ENCODE measurements at regions not wholly inside any gene's neighbourhood (a gene's known extent, or its start where the extent isn't known, plus 50 kb on each side); places are given as distances from the start of the nearest gene placed in this dataset.
A peak's percentile ranks its signal among the peaks of the same experiment; 100 is the strongest.

GRCh38 chr5:173819521-173819920 is 68.6 kb upstream of the CPEB4 start:
- Histone ChIP-seq H3K27ac (ENCODE audit: low read depth, low read length) (no peak overlapping the region), H3K9me3 (ENCODE audit: control insufficient read depth, insufficient read depth, low read length) (peaks cover 3% of the 10 kb centered on the region; the same call in 1 of the 2 replicates), H3K4me3 (ENCODE audit: low read depth, low read length) (no peak overlapping the region), H3K27me3 (ENCODE audit: control insufficient read depth, insufficient read depth, low read length) (no peaks in the 10 kb centered on the region)
- DNase-seq (ENCODE audit: low read depth, low spot score) = no peak
- ChIA-PET POLR2A (no interaction called here), CTCF (no interaction called here)
- no peak for TF ChIP-seq CTCF (IDR thresholded peaks at IDR 0.05; ENCODE audit: low read depth, low read length)

- Histone ChIP-seq H3K27ac (ENCODE audit: low read depth, low read length) (no peak overlapping the region), H3K9me3 (ENCODE audit: control insufficient read depth, insufficient read depth, low read length) (peaks cover 3% of the 10 kb centered on the region), H3K4me3 (ENCODE audit: low read depth, low read length) (no peak overlapping the region), H3K27me3 (ENCODE audit: control insufficient read depth, insufficient read depth, low read length) (no peaks in the 10 kb centered on the region)
- POLR2A ChIA-PET = interaction anchor here (0.8 to 1.6 kb wide), 2 partner anchors 42 to 59 kb away, joined by 3 to 4 read pairs; no protein-coding TSS in a partner anchor
- CTCF ChIA-PET = no interaction called here
- no peak for TF ChIP-seq CTCF (IDR thresholded peaks at IDR 0.05; ENCODE audit: low read depth, low read length)
- no peak for DNase-seq (ENCODE audit: low read depth, low spot score)
These were observed 64.9 kb upstream of the CPEB4 start for GRCh38 chr5:173823274-173823644.

GRCh38 chr5:173823721-173824567 is 64.2 kb upstream of the CPEB4 start:
- peaks cover 3% of the 10 kb centered on the region for H3K9me3 ChIP-seq (ENCODE audit: control insufficient read depth, insufficient read depth, low read length)
- ChIA-PET POLR2A (interaction anchor here (0.6 to 1.9 kb wide), 8 partner anchors 10 to 532 kb away, joined by 3 to 11 read pairs (median 4); partner anchors contain the start of gene CPEB4), CTCF (interaction anchor here (0.6 kb wide), 1 partner anchor 1745 kb away, joined by 6 read pairs; no protein-coding TSS in a partner anchor)
- no peak overlapping the region for H3K4me3 ChIP-seq (ENCODE audit: low read depth, low read length)
- H3K27me3 ChIP-seq (ENCODE audit: control insufficient read depth, insufficient read depth, low read length) = no peaks in the 10 kb centered on the region
- peak overlapping the region; percentile 53 for H3K27ac ChIP-seq (ENCODE audit: low read depth, low read length)
- DNase-seq (ENCODE audit: low read depth, low spot score) = peak; percentile 84
- no peak for TF ChIP-seq CTCF (IDR thresholded peaks at IDR 0.05; ENCODE audit: low read depth, low read length)

- no peak overlapping the region for H3K27ac ChIP-seq (ENCODE audit: low read depth, low read length)
- ChIA-PET CTCF (no interaction called here), POLR2A (interaction anchor here (1.9 kb wide), 1 partner anchor 62 kb away, joined by 11 read pairs; the partner anchor contains the start of gene CPEB4)
- DNase-seq (ENCODE audit: low read depth, low spot score) = no peak
- H3K27me3 ChIP-seq (ENCODE audit: control insufficient read depth, insufficient read depth, low read length) = no peaks in the 10 kb centered on the region
- H3K9me3 ChIP-seq (ENCODE audit: control insufficient read depth, insufficient read depth, low read length) = no peaks in the 10 kb centered on the region; the same call in none of the 2 replicates
- H3K4me3 ChIP-seq (ENCODE audit: low read depth, low read length) = no peak overlapping the region
- no peak for TF ChIP-seq CTCF (IDR thresholded peaks at IDR 0.05; ENCODE audit: low read depth, low read length)
These were observed 62.8 kb upstream of the CPEB4 start for GRCh38 chr5:173825215-173825865.

- Histone ChIP-seq H3K27me3 (ENCODE audit: control insufficient read depth, insufficient read depth, low read length) (no peaks in the 10 kb centered on the region), H3K9me3 (ENCODE audit: control insufficient read depth, insufficient read depth, low read length) (no peaks in the 10 kb centered on the region; the same call in none of the 2 replicates), H3K4me3 (ENCODE audit: low read depth, low read length) (no peak overlapping the region), H3K27ac (ENCODE audit: low read depth, low read length) (no peak overlapping the region)
- ChIA-PET POLR2A (no interaction called here), CTCF (interaction anchor here (0.7 kb wide), 1 partner anchor 207 kb away, joined by 3 read pairs; no protein-coding TSS in a partner anchor)
- DNase-seq (ENCODE audit: low read depth, low spot score) = no peak
- TF ChIP-seq CTCF (IDR thresholded peaks at IDR 0.05; ENCODE audit: low read depth, low read length) = no peak
These were observed 62.1 kb upstream of the CPEB4 start for GRCh38 chr5:173826086-173826427.
